Subcutaneous abdominal adipose tissue (tissue), 5 donors: ENCODE measurements at regions not wholly inside any gene's neighbourhood (a gene's known extent, or its start where the extent isn't known, plus 50 kb on each side); places are given as distances from the start of the nearest gene placed in this dataset.

Experiments
- H3K27ac ChIP-seq: one replicate; pipeline ENCODE4 v1.7.0; 2013; ENCODE audit warnings: low read depth, mild to moderate bottlenecking, inconsistent platforms, low read length, moderate library complexity
- H3K27me3 ChIP-seq, 5 donors: one replicate each; pipeline ENCODE4 v1.7.0; 2013; ENCODE audit warnings: low read length in 5 of 5, inconsistent platforms in 1 of 5; ENCODE audit not compliant: control insufficient read depth in 5 of 5, insufficient read depth in 4 of 5
- H3K36me3 ChIP-seq, 5 donors: one replicate each; pipeline ENCODE4 v1.7.0; 2013; ENCODE audit warnings: low read length in 5 of 5; ENCODE audit not compliant: control insufficient read depth in 5 of 5, insufficient read depth in 5 of 5
- H3K4me1 ChIP-seq, 5 donors: one replicate each; pipeline ENCODE4 v1.7.0; 2013; ENCODE audit warnings: low read length in 5 of 5, mild to moderate bottlenecking in 3 of 5, moderate library complexity in 1 of 5; ENCODE audit not compliant: control insufficient read depth in 5 of 5, insufficient read depth in 5 of 5
- H3K4me3 ChIP-seq, 5 donors: one replicate each; pipeline ENCODE4 v1.7.0; 2013; ENCODE audit warnings: low read length in 5 of 5, low read depth in 1 of 5
- H3K9ac ChIP-seq, 5 donors: one replicate each; pipeline ENCODE4 v1.7.0; 2013; ENCODE audit warnings: low read length in 5 of 5, mild to moderate bottlenecking in 4 of 5, moderate library complexity in 3 of 5
- H3K9me3 ChIP-seq, 5 donors: one replicate each; pipeline ENCODE4 v1.7.0; 2013; ENCODE audit warnings: low read length in 5 of 5; ENCODE audit not compliant: control insufficient read depth in 5 of 5
- donor health status: healthy.
- donor health status: healthy.
- donor health status: healthy.
- donor health status: healthy.
- donor health status: healthy.

DNA sequence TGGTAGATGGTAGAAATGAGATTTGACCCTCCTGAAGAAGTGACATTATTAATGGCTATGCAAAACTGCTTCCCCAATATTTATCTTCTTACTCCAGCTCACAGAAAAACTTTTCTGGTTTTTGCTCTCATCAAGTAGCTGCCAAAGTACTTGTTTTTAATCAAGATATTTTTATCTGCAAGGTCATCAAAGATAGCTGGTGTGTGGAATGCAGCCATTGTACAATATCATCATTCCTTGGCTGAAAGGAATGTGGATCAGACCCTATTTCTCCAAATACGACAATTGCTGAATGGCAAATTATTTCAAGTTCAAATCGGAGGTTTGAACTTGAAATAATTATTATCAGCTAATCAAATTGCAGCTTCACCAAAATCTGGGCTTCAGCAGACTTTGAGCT is 126.9 kb upstream of the SLC7A14 start:
- Histone ChIP-seq H3K9me3 (peaks cover 0 to 9% (median 4%) of the 10 kb centered on the region in 5 donors), H3K27ac (no peak overlapping the region), H3K36me3 (no peaks in the 10 kb centered on the region)

DNA sequence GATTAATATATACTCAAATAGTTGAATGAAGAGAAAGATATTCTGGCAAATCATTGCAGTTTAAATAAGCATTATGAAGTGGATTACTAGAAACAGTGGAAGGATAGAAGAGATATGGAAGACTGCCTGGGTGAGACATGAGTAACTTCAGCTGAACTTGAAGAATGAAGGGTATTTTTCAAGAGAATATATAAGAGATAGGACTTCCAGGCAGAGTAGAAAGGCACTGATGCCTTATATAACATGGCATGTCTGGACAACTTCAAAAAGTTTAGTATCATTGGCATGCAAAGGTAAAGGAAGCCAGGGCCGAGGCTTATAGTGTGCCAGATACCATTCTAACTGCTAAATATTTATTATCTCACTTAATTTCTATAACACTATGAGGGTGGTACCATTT is 126.5 kb upstream of the SLC7A14 start:
- Histone ChIP-seq H3K4me3 (no peak overlapping the region), H3K4me1 (peaks cover 0 to 6% (median 2%) of the 10 kb centered on the region in 5 donors)

More for the DNA sequence above, 126.9 kb upstream of the SLC7A14 start:
- no peaks in the 10 kb centered on the region for H3K27me3 ChIP-seq
- H3K4me3 ChIP-seq, result no peak overlapping the region
- no peak overlapping the region for H3K9ac ChIP-seq
- peaks cover 0 to 9% (median 2%) of the 10 kb centered on the region in 5 donors for H3K4me1 ChIP-seq

DNA sequence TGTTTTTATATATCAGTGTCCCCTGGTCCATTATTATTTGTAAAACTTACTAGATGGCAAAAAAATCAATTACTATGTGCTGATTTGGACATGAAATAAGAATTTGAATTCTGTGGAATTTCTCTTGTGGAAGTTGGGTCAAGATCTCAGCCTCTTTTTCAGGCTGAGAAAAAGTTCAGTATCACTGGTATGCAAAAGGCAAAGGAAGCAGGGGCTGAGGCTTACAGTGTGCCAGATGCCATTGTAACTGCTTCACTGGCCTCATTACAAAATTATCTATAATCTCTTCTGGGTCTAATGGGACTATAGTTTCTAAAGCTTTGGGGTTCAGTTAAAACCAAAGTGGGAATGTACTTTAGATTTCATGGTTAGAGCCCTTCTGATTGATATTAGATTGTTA is 125.9 kb upstream of the SLC7A14 start:
- Histone ChIP-seq H3K9me3 (peaks cover 0 to 9% (median 4%) of the 10 kb centered on the region in 5 donors), H3K4me3 (no peak overlapping the region), H3K4me1 (peaks cover 0 to 3% (median 0%) of the 10 kb centered on the region in 5 donors), H3K36me3 (no peaks in the 10 kb centered on the region), H3K27ac (no peak overlapping the region), H3K27me3 (no peaks in the 10 kb centered on the region), H3K9ac (no peak overlapping the region)

More for the DNA sequence above, 126.5 kb upstream of the SLC7A14 start:
- H3K27me3 ChIP-seq, result no peaks in the 10 kb centered on the region
- no peak overlapping the region for H3K27ac ChIP-seq
- H3K9ac ChIP-seq, result no peak overlapping the region
- peaks cover 0 to 9% (median 4%) of the 10 kb centered on the region in 5 donors for H3K9me3 ChIP-seq
- H3K36me3 ChIP-seq, result no peaks in the 10 kb centered on the region

DNA sequence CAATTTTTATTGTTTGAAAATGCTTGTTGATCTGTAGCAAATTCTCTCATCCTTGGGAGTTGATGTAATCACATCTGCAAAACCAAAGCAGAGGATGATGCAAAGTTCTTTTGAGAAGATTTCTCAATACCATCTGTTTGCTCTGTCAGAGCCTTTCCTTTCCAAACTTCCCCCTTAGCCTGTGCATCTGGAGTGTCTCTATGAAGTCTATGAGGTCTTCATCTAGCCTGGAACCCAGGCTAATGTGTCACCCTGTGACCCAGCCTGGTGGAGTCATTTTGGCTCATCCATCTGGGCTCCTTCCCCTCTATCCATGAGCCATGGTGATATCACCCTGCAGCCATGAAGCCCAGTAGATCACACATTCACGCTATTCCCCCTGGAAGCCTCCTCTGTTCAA is 123.2 kb upstream of the SLC7A14 start:
- no peaks in the 10 kb centered on the region for H3K36me3 ChIP-seq
- H3K9ac ChIP-seq, result no peak overlapping the region
- no peak overlapping the region for H3K4me3 ChIP-seq
- peaks cover 0 to 3% (median 0%) of the 10 kb centered on the region in 5 donors for H3K4me1 ChIP-seq
- peaks cover 0 to 9% (median 4%) of the 10 kb centered on the region in 5 donors for H3K9me3 ChIP-seq
- H3K27ac ChIP-seq, result no peak overlapping the region
- H3K27me3 ChIP-seq, result no peaks in the 10 kb centered on the region

DNA sequence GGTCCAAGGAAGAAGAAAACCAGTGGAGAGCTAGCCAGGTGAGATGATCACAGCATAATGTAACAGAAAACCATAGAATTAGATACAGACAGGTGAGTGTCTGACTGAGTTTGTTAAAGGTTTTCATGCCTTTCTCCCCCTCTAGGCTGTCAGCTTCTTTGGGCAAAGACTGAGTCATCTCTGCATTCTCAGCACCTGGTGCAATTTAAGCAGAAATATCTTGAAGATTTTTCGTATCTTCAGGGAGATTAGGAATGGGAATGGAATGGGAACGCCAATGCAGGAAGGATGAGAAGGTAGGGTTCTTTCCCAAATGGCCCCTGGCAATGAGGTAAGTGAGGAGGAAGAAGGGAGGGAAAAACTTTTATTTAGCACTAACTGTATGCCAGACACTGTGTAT is 122.0 kb upstream of the SLC7A14 start:
- Histone ChIP-seq H3K4me3 (no peak overlapping the region), H3K27ac (no peak overlapping the region), H3K4me1 (peaks cover 0 to 3% (median 0%) of the 10 kb centered on the region in 5 donors), H3K9me3 (peaks cover 0 to 9% (median 4%) of the 10 kb centered on the region in 5 donors), H3K9ac (no peak overlapping the region), H3K36me3 (no peaks in the 10 kb centered on the region), H3K27me3 (no peaks in the 10 kb centered on the region)

DNA sequence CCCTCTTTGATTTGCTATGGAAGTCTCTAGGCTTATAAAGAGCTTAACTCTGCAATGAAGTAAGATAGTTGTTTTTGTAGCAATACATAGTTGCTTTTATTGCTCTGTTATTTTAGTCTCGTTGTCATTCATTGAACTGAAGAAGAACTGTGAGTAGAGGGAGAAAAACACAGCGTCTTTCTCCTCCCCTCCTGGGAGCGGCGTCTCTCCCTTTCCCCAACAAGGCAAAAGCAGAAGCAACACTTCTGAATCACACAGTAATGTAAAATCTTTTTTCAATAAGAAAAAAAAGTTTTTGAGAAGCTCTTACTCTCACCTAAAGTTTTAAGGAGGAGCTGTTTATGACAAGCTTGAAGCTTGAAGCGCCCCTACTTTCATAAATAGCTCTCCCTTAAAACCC is 119.3 kb upstream of the SLC7A14 start:
- Histone ChIP-seq H3K36me3 (no peaks in the 10 kb centered on the region), H3K9ac (no peak overlapping the region), H3K27ac (no peak overlapping the region), H3K4me1 (peaks cover 0 to 3% (median 0%) of the 10 kb centered on the region in 5 donors), H3K4me3 (no peak overlapping the region), H3K9me3 (peaks cover 0 to 7% (median 4%) of the 10 kb centered on the region in 5 donors), H3K27me3 (no peaks in the 10 kb centered on the region)

DNA sequence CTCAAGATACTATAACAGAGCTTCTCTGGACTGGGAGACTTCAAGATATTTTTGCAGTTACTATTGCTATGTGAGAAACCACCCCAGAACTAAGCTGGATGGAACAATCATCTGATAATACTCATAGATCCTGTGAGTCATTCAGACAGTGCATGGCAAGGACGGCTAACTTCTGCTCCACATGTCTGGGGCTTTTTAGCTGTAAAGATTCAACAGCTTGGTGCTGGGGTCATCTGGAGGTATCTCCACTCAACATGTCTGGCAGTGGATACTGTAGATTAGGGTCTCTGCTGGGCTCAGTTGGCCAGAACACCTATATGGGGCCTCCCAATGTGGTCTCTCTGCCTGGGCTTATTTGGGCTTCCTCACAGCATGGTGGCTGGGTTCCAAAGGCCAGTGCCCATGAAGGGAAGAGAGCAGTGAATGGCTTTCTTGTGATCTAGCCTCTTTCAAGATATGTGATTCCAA is 117.3 kb upstream of the SLC7A14 start:
- Histone ChIP-seq H3K9me3 (peaks cover 0 to 3% (median 0%) of the 10 kb centered on the region in 5 donors), H3K9ac (no peak overlapping the region), H3K4me3 (no peak overlapping the region), H3K4me1 (no peaks in the 10 kb centered on the region), H3K27me3 (no peaks in the 10 kb centered on the region), H3K27ac (no peak overlapping the region), H3K36me3 (no peaks in the 10 kb centered on the region)

DNA sequence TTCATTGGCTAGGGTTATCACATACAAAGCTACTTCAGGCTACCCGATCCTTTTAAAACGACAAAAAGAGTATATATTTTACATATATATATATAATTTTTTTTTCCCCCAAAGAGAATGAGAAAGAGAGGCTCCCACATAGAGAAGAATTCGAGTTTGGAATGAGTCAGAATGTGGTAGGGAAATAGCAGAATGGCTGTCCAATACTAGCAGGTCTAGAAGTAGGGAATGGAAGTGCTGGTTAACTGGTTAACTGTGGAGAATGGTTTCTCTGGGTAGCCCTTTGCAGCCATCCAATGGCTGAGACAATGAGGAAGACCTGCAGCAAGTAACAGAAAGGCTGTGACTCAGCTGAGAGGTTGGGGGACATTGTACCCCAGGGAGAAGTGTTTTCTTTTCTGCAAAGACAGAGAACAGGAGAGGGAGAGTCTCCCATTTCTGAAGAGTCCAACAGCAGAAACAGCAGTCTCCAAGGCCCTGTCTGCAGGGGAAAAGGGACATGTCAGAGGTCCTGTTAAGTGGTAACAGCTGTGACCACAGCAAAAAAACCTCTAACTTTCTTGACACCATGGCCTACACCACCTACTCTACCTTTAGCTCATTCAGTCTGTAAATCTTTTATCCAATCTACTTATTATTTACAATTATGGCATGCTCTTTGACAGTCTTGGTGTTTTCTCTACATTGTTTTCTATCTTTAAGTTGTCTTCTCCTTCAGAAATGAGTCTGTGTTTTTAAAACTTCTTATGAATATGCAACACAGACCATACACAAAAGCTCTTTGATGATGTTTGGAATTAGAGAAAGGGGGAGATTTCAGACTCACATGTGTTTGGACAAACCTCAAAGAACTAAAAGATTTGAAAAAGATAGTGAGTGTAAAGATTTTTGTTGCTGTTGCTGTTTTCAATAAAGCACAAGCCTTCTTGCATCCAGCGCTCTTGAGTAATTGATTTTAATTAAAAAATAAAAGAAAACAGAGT is 116.1 kb upstream of the SLC7A14 start:
- Histone ChIP-seq H3K36me3 (no peaks in the 10 kb centered on the region), H3K9me3 (peaks cover 0 to 3% (median 0%) of the 10 kb centered on the region in 5 donors), H3K9ac (no peak overlapping the region), H3K27ac (no peak overlapping the region), H3K27me3 (no peaks in the 10 kb centered on the region), H3K4me3 (no peak overlapping the region), H3K4me1 (no peaks in the 10 kb centered on the region)

DNA sequence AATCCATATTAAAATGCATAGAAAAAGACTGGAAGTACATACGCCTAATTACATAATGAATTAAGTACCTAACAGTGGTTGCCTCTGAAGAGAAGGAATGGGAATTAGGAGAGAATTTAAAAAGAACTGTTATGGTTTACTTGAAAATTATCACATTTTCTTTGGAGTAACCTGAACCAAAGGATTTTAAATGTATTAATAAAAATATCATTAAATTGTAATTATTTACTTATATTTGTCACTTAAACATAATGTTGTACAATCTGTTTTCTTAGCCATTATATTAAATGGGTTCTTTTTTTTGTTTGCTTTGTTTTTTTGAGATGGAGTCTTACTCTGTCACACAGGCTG is 114.2 kb upstream of the SLC7A14 start:
- no peaks in the 10 kb centered on the region for H3K27me3 ChIP-seq
- H3K9ac ChIP-seq, result no peak overlapping the region
- H3K36me3 ChIP-seq, result no peaks in the 10 kb centered on the region
- H3K9me3 ChIP-seq, result peaks cover 0 to 3% (median 0%) of the 10 kb centered on the region in 5 donors
- H3K4me3 ChIP-seq, result no peak overlapping the region
- no peak overlapping the region for H3K27ac ChIP-seq
- H3K4me1 ChIP-seq, result no peaks in the 10 kb centered on the region
